ENCODE measurements at regions not wholly inside any gene's neighbourhood (a gene's known extent, or its start where the extent isn't known, plus 50 kb on each side); places are given as distances from the start of the nearest gene placed in this dataset.

DNA sequence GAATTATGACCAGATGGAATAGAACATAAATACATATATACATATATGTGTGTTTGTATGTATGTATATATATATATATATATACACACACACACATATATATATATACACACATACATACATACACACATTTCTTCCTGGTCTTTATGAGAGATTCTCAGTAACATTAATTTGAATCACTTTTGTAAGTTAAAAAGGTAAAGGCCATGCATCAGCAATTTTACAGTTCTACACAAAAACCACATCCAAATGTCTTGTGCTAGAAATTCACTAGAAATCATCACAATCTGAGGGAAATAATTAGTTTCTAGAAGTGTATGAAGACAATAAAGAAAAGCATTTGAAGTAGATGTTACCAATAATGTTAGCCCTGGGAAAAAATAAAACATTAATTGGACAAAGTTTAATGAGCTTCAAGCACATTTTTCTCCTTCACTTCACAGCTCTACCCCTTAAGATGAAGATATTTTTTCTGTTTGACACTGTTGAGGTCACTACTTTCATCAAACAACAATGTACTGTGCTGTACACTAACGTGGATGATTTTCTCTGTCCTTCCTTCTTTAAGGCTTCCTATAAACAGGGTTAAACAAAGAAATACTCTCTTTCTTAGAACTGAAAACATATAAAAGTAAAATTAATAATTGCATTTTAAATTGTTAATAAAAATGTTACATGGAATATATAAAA lies 189.2 kb upstream of the NR4A3 start:
- Histone ChIP-seq H3K27ac (ENCODE audit: extremely low read depth, low read depth, low read length) (no peak overlapping the region), H3K9me1 (ENCODE audit: control insufficient read depth, insufficient read depth, low read length) (no peaks in the 10 kb centered on the region), H3K9me3 (replicated peaks; ENCODE audit: control insufficient read depth, insufficient read depth, low read depth, low read length) (no peaks in the 10 kb centered on the region), H4K20me1 (replicated peaks; ENCODE audit: control insufficient read depth, insufficient read depth, low read length) (no peaks in the 10 kb centered on the region), H3K4me2 (ENCODE audit: insufficient read depth, low read length) (no peak overlapping the region), H3K27me3 (ENCODE audit: control insufficient read depth in 2 of 2, insufficient read depth in 2 of 2, low read length in 2 of 2) (no peaks in the 10 kb centered on the region), H3K9ac (ENCODE audit: insufficient read depth in 1 of 2, low read depth in 2 of 2, low read length in 2 of 2) (no peak overlapping the region), H3K4me3 (no peak overlapping the region), H3K36me3 (ENCODE audit: control insufficient read depth, insufficient read depth, low read length) (no peaks in the 10 kb centered on the region), H3K79me2 (ENCODE audit: control insufficient read depth, insufficient read depth, low read length) (no peaks in the 10 kb centered on the region), H2AFZ (ENCODE audit: low read depth, low read length) (no peak overlapping the region), H3K4me1 (replicated peaks in 1 of 2; ENCODE audit: control insufficient read depth in 2 of 2, insufficient read depth in 2 of 2, low read length in 2 of 2) (no peaks in the 10 kb centered on the region)
- TF ChIP-seq, protein P1, sequence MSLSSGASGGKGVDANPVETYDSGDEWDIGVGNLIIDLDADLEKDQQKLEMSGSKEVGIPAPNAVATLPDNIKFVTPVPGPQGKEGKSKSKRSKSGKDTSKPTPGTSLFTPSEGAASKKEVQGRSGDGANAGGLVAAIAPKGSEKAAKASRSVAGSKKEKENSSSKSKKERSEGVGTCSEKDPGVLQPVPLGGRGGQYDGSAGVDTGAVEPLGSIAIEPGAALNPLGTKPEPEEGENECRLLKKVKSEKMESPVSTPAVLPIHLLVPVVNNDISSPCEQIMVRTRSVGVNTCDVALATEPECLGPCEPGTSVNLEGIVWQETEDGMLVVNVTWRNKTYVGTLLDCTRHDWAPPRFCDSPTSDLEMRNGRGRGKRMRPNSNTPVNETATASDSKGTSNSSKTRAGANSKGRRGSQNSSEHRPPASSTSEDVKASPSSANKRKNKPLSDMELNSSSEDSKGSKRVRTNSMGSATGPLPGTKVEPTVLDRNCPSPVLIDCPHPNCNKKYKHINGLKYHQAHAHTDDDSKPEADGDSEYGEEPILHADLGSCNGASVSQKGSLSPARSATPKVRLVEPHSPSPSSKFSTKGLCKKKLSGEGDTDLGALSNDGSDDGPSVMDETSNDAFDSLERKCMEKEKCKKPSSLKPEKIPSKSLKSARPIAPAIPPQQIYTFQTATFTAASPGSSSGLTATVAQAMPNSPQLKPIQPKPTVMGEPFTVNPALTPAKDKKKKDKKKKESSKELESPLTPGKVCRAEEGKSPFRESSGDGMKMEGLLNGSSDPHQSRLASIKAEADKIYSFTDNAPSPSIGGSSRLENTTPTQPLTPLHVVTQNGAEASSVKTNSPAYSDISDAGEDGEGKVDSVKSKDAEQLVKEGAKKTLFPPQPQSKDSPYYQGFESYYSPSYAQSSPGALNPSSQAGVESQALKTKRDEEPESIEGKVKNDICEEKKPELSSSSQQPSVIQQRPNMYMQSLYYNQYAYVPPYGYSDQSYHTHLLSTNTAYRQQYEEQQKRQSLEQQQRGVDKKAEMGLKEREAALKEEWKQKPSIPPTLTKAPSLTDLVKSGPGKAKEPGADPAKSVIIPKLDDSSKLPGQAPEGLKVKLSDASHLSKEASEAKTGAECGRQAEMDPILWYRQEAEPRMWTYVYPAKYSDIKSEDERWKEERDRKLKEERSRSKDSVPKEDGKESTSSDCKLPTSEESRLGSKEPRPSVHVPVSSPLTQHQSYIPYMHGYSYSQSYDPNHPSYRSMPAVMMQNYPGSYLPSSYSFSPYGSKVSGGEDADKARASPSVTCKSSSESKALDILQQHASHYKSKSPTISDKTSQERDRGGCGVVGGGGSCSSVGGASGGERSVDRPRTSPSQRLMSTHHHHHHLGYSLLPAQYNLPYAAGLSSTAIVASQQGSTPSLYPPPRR (CRISPR knock-in tag; IDR thresholded peaks at IDR 0.05; ENCODE audit: borderline replicate concordance): no peak
- TF ChIP-seq SRSF9 (IDR thresholded peaks at IDR 0.05; ENCODE audit: borderline replicate concordance, low read depth, low read length) (no peak), ZNF316 (IDR thresholded peaks at IDR 0.05) (0 out of 2 replicates have a peak, but pooled peaks have one; percentile 8)
- CTCF ChIA-PET (ENCODE audit: low intra/inter-chr PET ratio): no interaction called here
- BruUV-seq (replicated peaks): no TSS peak
- DNase-seq (ENCODE audit: extremely low read depth in 1 of 4, low spot score in 3 of 4) (no peak), ATAC-seq (no peak), FAIRE-seq (no peak)
- intact Hi-C loops (cut with micrococcal nuclease) (loop anchor here (10.0 kb wide), 1 partner anchor 62 kb away; no protein-coding TSS in a partner anchor), in situ Hi-C loops (cut with MboI) (no loop called here)
- POLR2A ChIA-PET: interaction anchor here (0.6 to 1.1 kb wide), 2 partner anchors 17 to 626 kb away, joined by 3 read pairs; no protein-coding TSS in a partner anchor
- whole genome bisulfite sequencing (ENCODE audit: insufficient coverage, low coverage, missing lambda C conversion rate): 0% methylated on average over 1 of the region's 1 CpG
